HG03064 (cell line): ENCODE measurements at regions not wholly inside any gene's neighbourhood (a gene's known extent, or its start where the extent isn't known, plus 50 kb on each side); places are given as distances from the start of the nearest gene placed in this dataset.

ENCODE experiments used
- ATAC-seq: cut with Tn5 transposase; IDR thresholded peaks from one replicate; pipeline ENCODE4 v1.9.1; 2021; ENCODE audit warnings: low read depth; ENCODE audit not compliant: unreplicated experiment

GRCh38 chr6:170050591-170051041 lies 240.3 kb downstream of the DLL1 start:
- ATAC-seq, result no peak

- no peak for ATAC-seq
These were observed 241.0 kb downstream of the DLL1 start for GRCh38 chr6:170049641-170050561.

- ATAC-seq, result no peak
These were observed 242.1 kb downstream of the DLL1 start for GRCh38 chr6:170048615-170049256.

GRCh38 chr6:170047823-170048222 lies 243.1 kb downstream of the DLL1 start:
- ATAC-seq, result no peak

- no peak for ATAC-seq
These were observed 243.9 kb downstream of the DLL1 start for GRCh38 chr6:170046791-170047626.

- ATAC-seq, result no peak
These were observed 244.8 kb downstream of the DLL1 start for GRCh38 chr6:170045981-170046667.

- no peak for ATAC-seq
These were observed 245.3 kb downstream of the DLL1 start for GRCh38 chr6:170045563-170045960.

- ATAC-seq, result no peak
These were observed 245.9 kb downstream of the DLL1 start for GRCh38 chr6:170044836-170045562.

- ATAC-seq, result no peak
These were observed 246.7 kb downstream of the DLL1 start for GRCh38 chr6:170043881-170044790.

GRCh38 chr6:170043150-170043819 lies 247.6 kb downstream of the DLL1 start:
- ATAC-seq, result no peak

GRCh38 chr6:170042596-170043118 lies 248.2 kb downstream of the DLL1 start:
- ATAC-seq, result no peak

- ATAC-seq, result no peak
These were observed 248.8 kb downstream of the DLL1 start for GRCh38 chr6:170042123-170042522.

GRCh38 chr6:170041526-170041925 lies 249.4 kb downstream of the DLL1 start:
- ATAC-seq, result no peak

GRCh38 chr6:170040906-170041305 lies 250.0 kb downstream of the DLL1 start:
- ATAC-seq, result no peak

GRCh38 chr6:170040115-170040500 lies 250.8 kb downstream of the DLL1 start:
- ATAC-seq, result no peak

- ATAC-seq, result no peak
These were observed 251.4 kb downstream of the DLL1 start for GRCh38 chr6:170039156-170040114.

GRCh38 chr6:170038708-170039107 lies 252.2 kb downstream of the DLL1 start:
- ATAC-seq, result no peak
